ENCODE measurements at regions not wholly inside any gene's neighbourhood (a gene's known extent, or its start where the extent isn't known, plus 50 kb on each side); places are given as distances from the start of the nearest gene placed in this dataset.
A peak's percentile ranks its signal among the peaks of the same experiment; 100 is the strongest.

- intact Hi-C loops (cut with DNase I) = no loop called here
- ATAC-seq (no peak), DNase-seq (no peak)
- no peaks in the 10 kb centered on the region for H3K4me1 ChIP-seq
- 88 to 95% (median 89%) methylated on average over 7 of the region's 7 CpGs for WGBS, 4 donors
- no peak overlapping the region for H3K4me3 ChIP-seq
- H3K36me3 ChIP-seq = no peaks in the 10 kb centered on the region
- no peak overlapping the region for H3K27ac ChIP-seq
- H3K9me3 ChIP-seq = no peaks in the 10 kb centered on the region
- no peaks in the 10 kb centered on the region for H3K27me3 ChIP-seq
- TF ChIP-seq, protein P1, sequence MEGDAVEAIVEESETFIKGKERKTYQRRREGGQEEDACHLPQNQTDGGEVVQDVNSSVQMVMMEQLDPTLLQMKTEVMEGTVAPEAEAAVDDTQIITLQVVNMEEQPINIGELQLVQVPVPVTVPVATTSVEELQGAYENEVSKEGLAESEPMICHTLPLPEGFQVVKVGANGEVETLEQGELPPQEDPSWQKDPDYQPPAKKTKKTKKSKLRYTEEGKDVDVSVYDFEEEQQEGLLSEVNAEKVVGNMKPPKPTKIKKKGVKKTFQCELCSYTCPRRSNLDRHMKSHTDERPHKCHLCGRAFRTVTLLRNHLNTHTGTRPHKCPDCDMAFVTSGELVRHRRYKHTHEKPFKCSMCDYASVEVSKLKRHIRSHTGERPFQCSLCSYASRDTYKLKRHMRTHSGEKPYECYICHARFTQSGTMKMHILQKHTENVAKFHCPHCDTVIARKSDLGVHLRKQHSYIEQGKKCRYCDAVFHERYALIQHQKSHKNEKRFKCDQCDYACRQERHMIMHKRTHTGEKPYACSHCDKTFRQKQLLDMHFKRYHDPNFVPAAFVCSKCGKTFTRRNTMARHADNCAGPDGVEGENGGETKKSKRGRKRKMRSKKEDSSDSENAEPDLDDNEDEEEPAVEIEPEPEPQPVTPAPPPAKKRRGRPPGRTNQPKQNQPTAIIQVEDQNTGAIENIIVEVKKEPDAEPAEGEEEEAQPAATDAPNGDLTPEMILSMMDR (IDR thresholded peaks at IDR 0.05) = no peak
- no peak for TF ChIP-seq POLR2A (IDR thresholded peaks at IDR 0.05)
Observed at GRCh38 chr12:88644946-88645702, 64.9 kb upstream of the KITLG start.

DNA sequence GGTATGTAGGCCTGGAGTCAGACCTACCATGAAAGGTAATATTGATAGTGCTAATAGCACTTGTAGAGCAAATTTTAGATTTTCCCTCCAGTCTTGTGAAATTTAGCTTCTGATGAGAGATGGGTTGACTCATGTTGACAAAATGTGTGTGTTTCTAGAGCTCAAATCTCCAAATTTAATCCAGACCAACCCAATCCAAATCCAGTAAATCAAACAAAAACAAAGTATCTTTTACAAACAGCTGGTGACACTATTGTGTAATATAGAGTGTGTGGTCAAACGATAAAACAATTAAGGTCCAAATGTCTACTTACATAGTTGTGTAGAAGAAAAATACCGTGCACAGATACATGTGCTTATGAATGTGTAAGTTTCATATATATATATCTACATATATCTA lies 63.4 kb upstream of the KITLG start:
- Histone ChIP-seq H3K27me3 (no peaks in the 10 kb centered on the region), H3K4me3 (no peak overlapping the region), H3K4me1 (peaks cover 0 to 13% (median 7%) of the 10 kb centered on the region in 12 donors), H3K36me3 (no peaks in the 10 kb centered on the region), H3K27ac (no peak overlapping the region), H3K9me3 (no peaks in the 10 kb centered on the region)
- TF ChIP-seq POLR2A (IDR thresholded peaks at IDR 0.05) = no peak
- TF ChIP-seq, protein P1 (IDR thresholded peaks at IDR 0.05) = no peak
- no peak for DNase-seq
- intact Hi-C loops (cut with DNase I) = no loop called here
- 86 to 97% (median 90%) methylated on average over 2 of the region's 2 CpGs for WGBS, 4 donors
- ATAC-seq = peak in 1 of 4 donors; percentile 28

DNA sequence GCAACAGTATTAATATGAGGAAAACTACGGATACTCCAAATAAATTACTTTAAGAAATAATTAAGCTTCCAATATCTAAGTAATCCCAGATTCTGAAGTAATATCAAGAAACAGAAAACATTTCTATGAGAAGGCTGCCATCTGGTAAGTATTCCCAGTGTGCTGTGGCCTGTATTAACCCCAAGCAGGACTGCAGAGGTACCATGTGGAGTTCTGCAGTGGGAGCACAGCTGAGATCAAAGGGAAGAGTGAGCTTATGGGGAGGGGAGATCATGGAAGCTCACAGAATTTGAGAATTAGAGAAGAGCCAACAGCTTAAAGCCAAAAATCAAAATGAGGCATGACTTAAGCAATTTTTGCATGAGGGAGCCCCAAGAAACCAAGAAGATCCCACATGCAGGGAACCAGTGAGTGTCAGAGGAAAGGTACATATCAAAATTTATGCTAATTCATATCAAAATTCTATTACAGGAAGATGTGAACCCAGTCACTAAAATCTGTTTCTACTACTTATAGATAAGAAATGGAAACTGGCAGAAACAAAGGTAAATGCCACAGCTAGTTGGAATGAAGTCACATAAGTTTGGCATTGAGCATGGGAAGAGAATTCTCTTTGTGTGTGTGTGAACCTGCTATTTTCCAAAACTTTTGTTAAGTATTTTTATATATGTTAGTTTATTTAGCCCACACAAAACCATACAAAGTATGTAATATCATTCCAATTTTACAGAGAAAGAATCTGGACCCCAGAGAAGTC lies 62.6 kb upstream of the KITLG start:
- ATAC-seq (no peak), DNase-seq (no peak)
- peaks cover 0 to 19% (median 7%) of the 10 kb centered on the region in 12 donors for H3K4me1 ChIP-seq
- no peaks in the 10 kb centered on the region for H3K36me3 ChIP-seq
- TF ChIP-seq, protein P1 (IDR thresholded peaks at IDR 0.05) = no peak
- no peak for TF ChIP-seq POLR2A (IDR thresholded peaks at IDR 0.05)
- H3K4me3 ChIP-seq = no peak overlapping the region
- intact Hi-C loops (cut with DNase I) = no loop called here
- H3K9me3 ChIP-seq = no peaks in the 10 kb centered on the region
- no peak overlapping the region for H3K27ac ChIP-seq
- no peaks in the 10 kb centered on the region for H3K27me3 ChIP-seq
- 84 to 90% (median 85%) methylated on average over 1 of the region's 1 CpG for WGBS, 4 donors

Measured in heart left ventricle (tissue), 16 donors.